Mesenchymal stem cell (in vitro differentiated cells and primary cell): ENCODE measurements at regions not wholly inside any gene's neighbourhood (a gene's known extent, or its start where the extent isn't known, plus 50 kb on each side); places are given as distances from the start of the nearest gene placed in this dataset.

ENCODE experiments used
- DNase-seq: peaks from one replicate; pipeline ENCODE4 v3.0.0-alpha.2; 2013
- H2AFZ ChIP-seq: one replicate; pipeline ENCODE4 v1.6.1; 2013; ENCODE audit warnings: low read depth, mild to moderate bottlenecking, control low read depth, inconsistent platforms, low read length, moderate library complexity
- H2AK5ac ChIP-seq: 2 replicates; pipeline ENCODE4 v1.6.1; 2013; ENCODE audit warnings: low read length, moderate library complexity, mild to moderate bottlenecking, inconsistent platforms; ENCODE audit not compliant: severe bottlenecking
- H2BK120ac ChIP-seq: one replicate; pipeline ENCODE4 v1.6.1; 2013; ENCODE audit warnings: low read depth, mild to moderate bottlenecking, inconsistent platforms, low read length, moderate library complexity
- H2BK12ac ChIP-seq, 2 experiments: one replicate each; pipeline ENCODE4 v1.6.1; 2013; ENCODE audit warnings: inconsistent platforms in 2 of 2, low read length in 2 of 2, mild to moderate bottlenecking in 2 of 2, moderate library complexity in 2 of 2, control low read depth in 1 of 2
- H2BK15ac ChIP-seq: one replicate; pipeline ENCODE4 v1.6.1; 2013; ENCODE audit warnings: mild to moderate bottlenecking, low read depth, inconsistent platforms; ENCODE audit not compliant: poor library complexity, severe bottlenecking
- H2BK5ac ChIP-seq: 2 replicates; pipeline ENCODE4 v1.6.1; 2013; ENCODE audit warnings: low read depth, mild to moderate bottlenecking, low read length, control low read depth, inconsistent platforms; ENCODE audit not compliant: poor library complexity, severe bottlenecking
- H3K14ac ChIP-seq, 2 experiments: one replicate each; pipeline ENCODE4 v1.6.1; 2013; ENCODE audit warnings: inconsistent platforms in 2 of 2, low read length in 2 of 2, control low read depth in 1 of 2, mild to moderate bottlenecking in 1 of 2, moderate library complexity in 1 of 2
- H3K18ac ChIP-seq, 2 experiments: one replicate each; pipeline ENCODE4 v1.6.1; 2013; ENCODE audit warnings: inconsistent platforms in 2 of 2, low read length in 2 of 2, control low read depth in 1 of 2, low read depth in 1 of 2, mild to moderate bottlenecking in 1 of 2
- H3K23ac ChIP-seq, 2 experiments: one replicate each; pipeline ENCODE4 v1.6.1; 2013; ENCODE audit warnings: inconsistent platforms in 2 of 2, low read length in 2 of 2, mild to moderate bottlenecking in 2 of 2, moderate library complexity in 2 of 2, control low read depth in 1 of 2
- H3K27ac ChIP-seq: 2 replicates; pipeline ENCODE4 v1.5.1; 2013; ENCODE audit warnings: mild to moderate bottlenecking, moderate library complexity, low read length, control low read depth, inconsistent platforms; ENCODE audit not compliant: poor library complexity, severe bottlenecking
- H3K27me3 ChIP-seq, 2 experiments: 2 replicates each; pipeline versions ENCODE4 v1.6.1 to v1.7.0; 2013; ENCODE audit warnings: low read length in 2 of 2, mild to moderate bottlenecking in 2 of 2, moderate library complexity in 2 of 2, control low read depth in 1 of 2, inconsistent platforms in 1 of 2; ENCODE audit not compliant: control insufficient read depth in 1 of 2, insufficient read depth in 1 of 2
- H3K36me3 ChIP-seq, 2 experiments: 2 replicates each; pipeline versions ENCODE4 v1.6.1 to v1.7.0; 2013; ENCODE audit warnings: low read length in 2 of 2, control low read depth in 1 of 2, inconsistent platforms in 1 of 2, low read depth in 1 of 2, mild to moderate bottlenecking in 1 of 2; ENCODE audit not compliant: insufficient read depth in 2 of 2, control insufficient read depth in 1 of 2
- H3K4ac ChIP-seq, 2 experiments: one replicate each; pipeline ENCODE4 v1.6.1; 2013; ENCODE audit warnings: inconsistent platforms in 2 of 2, low read length in 2 of 2, mild to moderate bottlenecking in 2 of 2, moderate library complexity in 2 of 2, control low read depth in 1 of 2, low read depth in 1 of 2
- H3K4me1 ChIP-seq: 2 replicates; pipeline ENCODE4 v1.6.1; 2013; ENCODE audit warnings: low read depth, low read length, control low read depth; ENCODE audit not compliant: control insufficient read depth, insufficient read depth
- H3K4me2 ChIP-seq: 2 replicates; pipeline ENCODE4 v1.6.1; 2013; ENCODE audit warnings: low read length, mild to moderate bottlenecking, inconsistent platforms; ENCODE audit not compliant: poor library complexity, severe bottlenecking
- H3K4me3 ChIP-seq, 2 experiments: 2 replicates each; pipeline versions ENCODE4 v1.5.1 to v1.7.0; 2013; ENCODE audit warnings: low read length in 2 of 2, mild to moderate bottlenecking in 2 of 2, control low read depth in 1 of 2, low read depth in 1 of 2; ENCODE audit not compliant: insufficient read depth in 1 of 2
- H3K79me1 ChIP-seq: replicated peaks from 2 replicates; pipeline ENCODE4 v1.6.1; 2013; ENCODE audit warnings: mild to moderate bottlenecking, control low read depth, low read length, inconsistent platforms; ENCODE audit not compliant: poor library complexity, severe bottlenecking
- H3K9ac ChIP-seq: 2 replicates; pipeline ENCODE4 v1.7.0; 2013; ENCODE audit warnings: mild to moderate bottlenecking, low read length, moderate library complexity
- H3K9me3 ChIP-seq: 2 replicates; pipeline ENCODE4 v1.7.0; 2013; ENCODE audit warnings: mild to moderate bottlenecking, low read length; ENCODE audit not compliant: control insufficient read depth
- H4K8ac ChIP-seq: one replicate; pipeline ENCODE4 v1.6.1; 2013; ENCODE audit warnings: inconsistent platforms, mild to moderate bottlenecking, low read length, moderate library complexity
- H4K91ac ChIP-seq: one replicate; pipeline ENCODE4 v1.6.1; 2013; ENCODE audit warnings: mild to moderate bottlenecking, low read length, inconsistent platforms
- WGBS: methylation state at CpG from one replicate; pipeline ENCODE4 v1.1.7; 2013; ENCODE audit warnings: mixed read lengths; 5-methylcytosine and 5-hydroxymethylcytosine counted together

- Histone ChIP-seq H3K27me3 (peaks cover 0 to 7% of the 10 kb centered on the region in 2 experiments), H3K18ac (no peak overlapping the region), H3K36me3 (no peaks in the 10 kb centered on the region), H3K27ac (no peak overlapping the region), H3K4ac (no peak overlapping the region), H3K9ac (no peak overlapping the region), H3K4me1 (no peaks in the 10 kb centered on the region), H3K9me3 (no peaks in the 10 kb centered on the region), H2BK12ac (no peak overlapping the region), H3K4me3 (no peak overlapping the region), H3K79me1 (no peaks in the 10 kb centered on the region), H2AFZ (no peak overlapping the region), H4K91ac (no peak overlapping the region), H4K8ac (no peak overlapping the region), H3K14ac (no peak overlapping the region), H3K23ac (no peak overlapping the region), H2BK120ac (no peak overlapping the region), H2BK5ac (no peak overlapping the region), H2BK15ac (no peak overlapping the region), H3K4me2 (no peak overlapping the region), H2AK5ac (no peak overlapping the region)
- WGBS, result 67% methylated on average over 2 of the region's 2 CpGs
- no peak for DNase-seq
Observed at GRCh38 chr20:24328901-24329300, 140.5 kb upstream of the SYNDIG1 start.

GRCh38 chr20:24321973-24322372 lies 147.5 kb upstream of the SYNDIG1 start:
- Histone ChIP-seq H3K4me1 (no peaks in the 10 kb centered on the region), H2AFZ (no peak overlapping the region), H3K23ac (no peak overlapping the region), H2BK12ac (no peak overlapping the region), H3K9ac (no peak overlapping the region), H4K91ac (no peak overlapping the region), H2AK5ac (no peak overlapping the region), H3K27me3 (peaks cover 0 to 26% of the 10 kb centered on the region in 2 experiments), H3K4me2 (no peak overlapping the region), H3K79me1 (no peaks in the 10 kb centered on the region), H4K8ac (no peak overlapping the region), H3K36me3 (no peaks in the 10 kb centered on the region), H3K14ac (no peak overlapping the region), H3K4me3 (no peak overlapping the region), H3K4ac (no peak overlapping the region), H3K9me3 (no peaks in the 10 kb centered on the region), H2BK15ac (no peak overlapping the region), H2BK5ac (no peak overlapping the region), H3K18ac (no peak overlapping the region), H2BK120ac (no peak overlapping the region), H3K27ac (no peak overlapping the region)
- no peak for DNase-seq
- 62% methylated on average over 3 of the region's 3 CpGs for WGBS

- Histone ChIP-seq H3K27me3 (peaks cover 0 to 40% of the 10 kb centered on the region in 2 experiments), H2BK15ac (no peak overlapping the region), H4K91ac (no peak overlapping the region), H3K36me3 (no peaks in the 10 kb centered on the region), H2AFZ (no peak overlapping the region), H3K4me2 (no peak overlapping the region), H3K27ac (no peak overlapping the region), H3K79me1 (no peaks in the 10 kb centered on the region), H2BK120ac (no peak overlapping the region), H3K4me1 (no peaks in the 10 kb centered on the region), H2AK5ac (no peak overlapping the region), H3K23ac (no peak overlapping the region), H2BK12ac (no peak overlapping the region), H3K9me3 (no peaks in the 10 kb centered on the region), H3K4me3 (no peak overlapping the region), H2BK5ac (no peak overlapping the region), H3K14ac (no peak overlapping the region), H3K4ac (no peak overlapping the region), H4K8ac (no peak overlapping the region), H3K9ac (no peak overlapping the region), H3K18ac (no peak overlapping the region)
- WGBS, result 78% methylated on average over 13 of the region's 15 CpGs
- DNase-seq, result no peak
Observed at GRCh38 chr20:24318569-24319352, 150.7 kb upstream of the SYNDIG1 start.

- Histone ChIP-seq H3K18ac (no peak overlapping the region), H2BK5ac (no peak overlapping the region), H3K23ac (no peak overlapping the region), H2AFZ (no peak overlapping the region), H4K8ac (no peak overlapping the region), H2BK15ac (no peak overlapping the region), H3K27me3 (peaks cover 0 to 33% of the 10 kb centered on the region in 2 experiments), H3K14ac (no peak overlapping the region), H3K4me1 (no peaks in the 10 kb centered on the region), H3K9me3 (no peaks in the 10 kb centered on the region), H3K4ac (no peak overlapping the region), H3K36me3 (no peaks in the 10 kb centered on the region), H3K4me2 (no peak overlapping the region), H3K79me1 (no peaks in the 10 kb centered on the region), H2BK120ac (no peak overlapping the region), H4K91ac (no peak overlapping the region), H3K27ac (no peak overlapping the region), H2AK5ac (no peak overlapping the region), H3K9ac (no peak overlapping the region), H2BK12ac (no peak overlapping the region), H3K4me3 (no peak overlapping the region)
- WGBS, result 22% methylated on average over 1 of the region's 5 CpGs
- no peak for DNase-seq
Observed at GRCh38 chr20:24317224-24317623, 152.2 kb upstream of the SYNDIG1 start.
